Suprapubic skin (tissue), 4 donors: ENCODE measurements at regions not wholly inside any gene's neighbourhood (a gene's known extent, or its start where the extent isn't known, plus 50 kb on each side); places are given as distances from the start of the nearest gene placed in this dataset.

Experiments used
- DNase-seq, 2 donors: peaks; one replicate each; pipeline ENCODE4 v3.0.0-alpha.2; 2019; ENCODE audit warnings: low spot score in 2 of 2
- H3K27ac ChIP-seq: fragments of 200-600 bp; sonication (generic); one replicate; pipeline ENCODE4 v1.5.1; 2019
- H3K27me3 ChIP-seq: fragments of 200-600 bp; sonication (generic); one replicate; pipeline ENCODE4 v1.5.1; 2019
- H3K36me3 ChIP-seq: fragments of 200-600 bp; sonication (generic); one replicate; pipeline ENCODE4 v1.5.1; 2019
- H3K4me1 ChIP-seq: fragments of 200-600 bp; sonication (generic); one replicate; pipeline ENCODE4 v1.5.1; 2019
- H3K4me3 ChIP-seq: fragments of 200-600 bp; sonication (generic); one replicate; pipeline ENCODE4 v1.5.1; 2019; ENCODE audit warnings: mild to moderate bottlenecking
- H3K9me3 ChIP-seq: fragments of 200-600 bp; sonication (generic); one replicate; pipeline ENCODE4 v1.5.1; 2019
- CTCF ChIP-seq, 2 donors: fragments of 200-600 bp in 1 of 2; fragments of 450-650 bp in 1 of 2; sonication (generic) in 1 of 2; IDR thresholded peaks; one replicate each; pipeline ENCODE4 v1.5.1; 2016 to 2019; ENCODE audit warnings: antibody characterized with exemption in 2 of 2, mild to moderate bottlenecking in 1 of 2, moderate library complexity in 1 of 2
- EP300 ChIP-seq: sonication (generic); formaldehyde crosslinking; IDR thresholded peaks from one replicate; pipeline ENCODE4 v1.6.1; 2017; ENCODE audit warnings: antibody characterized with exemption
- POLR2A ChIP-seq, 2 donors: fragments of 450-650 bp; IDR thresholded peaks; one replicate each; pipeline ENCODE4 v1.6.1; 2017; ENCODE audit warnings: antibody characterized with exemption in 2 of 2, mild to moderate bottlenecking in 2 of 2, moderate library complexity in 2 of 2
- POLR2AphosphoS5 ChIP-seq, 3 donors: sonication (generic); formaldehyde crosslinking; IDR thresholded peaks; one replicate each; pipeline ENCODE4 v1.6.1; 2017; ENCODE audit warnings: antibody characterized with exemption in 3 of 3
- WGBS: methylation state at CpG from one replicate; pipeline ENCODE4 v1.1.5; 2018; 5-methylcytosine and 5-hydroxymethylcytosine counted together

- no peak overlapping the region for H3K4me3 ChIP-seq
- no peak for DNase-seq
- H3K27me3 ChIP-seq: no peaks in the 10 kb centered on the region
- H3K4me1 ChIP-seq: no peaks in the 10 kb centered on the region
- H3K9me3 ChIP-seq: no peaks in the 10 kb centered on the region
- H3K36me3 ChIP-seq: no peaks in the 10 kb centered on the region
- no peak for TF ChIP-seq CTCF (IDR thresholded peaks at IDR 0.05)
- no peak for TF ChIP-seq POLR2AphosphoS5 (IDR thresholded peaks at IDR 0.05)
- TF ChIP-seq POLR2A (IDR thresholded peaks at IDR 0.05): no peak
- TF ChIP-seq EP300: no peak
- no peak overlapping the region for H3K27ac ChIP-seq
- WGBS: 70% methylated on average over 5 of the region's 5 CpGs
Observed at GRCh38 chr11:29272019-29272654, 744.7 kb downstream of the KCNA4 start.

- WGBS: 44% methylated on average over 1 of the region's 1 CpG
- no peak for DNase-seq
- no peak for TF ChIP-seq POLR2A (IDR thresholded peaks at IDR 0.05)
- Histone ChIP-seq H3K4me1 (no peaks in the 10 kb centered on the region), H3K27ac (no peak overlapping the region), H3K4me3 (no peak overlapping the region), H3K36me3 (no peaks in the 10 kb centered on the region), H3K9me3 (no peaks in the 10 kb centered on the region), H3K27me3 (no peaks in the 10 kb centered on the region)
Observed at GRCh38 chr11:29271616-29272015, 745.2 kb downstream of the KCNA4 start.

GRCh38 chr11:29268733-29269132 lies 748.1 kb downstream of the KCNA4 start:
- H3K27me3 ChIP-seq: no peaks in the 10 kb centered on the region
- H3K4me3 ChIP-seq: no peak overlapping the region
- TF ChIP-seq POLR2AphosphoS5 (IDR thresholded peaks at IDR 0.05) (no peak), POLR2A (IDR thresholded peaks at IDR 0.05) (no peak), CTCF (IDR thresholded peaks at IDR 0.05) (no peak), EP300 (no peak)
- H3K9me3 ChIP-seq: no peaks in the 10 kb centered on the region
- no peak for DNase-seq
- no peaks in the 10 kb centered on the region for H3K4me1 ChIP-seq
- 84% methylated on average over 2 of the region's 2 CpGs for WGBS
- H3K36me3 ChIP-seq: no peaks in the 10 kb centered on the region
- no peak overlapping the region for H3K27ac ChIP-seq

GRCh38 chr11:29265792-29266191 lies 751.0 kb downstream of the KCNA4 start:
- no peaks in the 10 kb centered on the region for H3K36me3 ChIP-seq
- WGBS: 49% methylated on average over 3 of the region's 3 CpGs
- DNase-seq: no peak
- H3K4me3 ChIP-seq: no peak overlapping the region
- H3K9me3 ChIP-seq: no peaks in the 10 kb centered on the region
- TF ChIP-seq POLR2A (IDR thresholded peaks at IDR 0.05) (no peak), CTCF (IDR thresholded peaks at IDR 0.05) (no peak), EP300 (no peak)
- H3K27ac ChIP-seq: no peak overlapping the region
- no peaks in the 10 kb centered on the region for H3K27me3 ChIP-seq
- H3K4me1 ChIP-seq: no peaks in the 10 kb centered on the region

GRCh38 chr11:29265381-29265780 lies 751.4 kb downstream of the KCNA4 start:
- no peak for DNase-seq
- no peak for TF ChIP-seq EP300
- TF ChIP-seq CTCF (IDR thresholded peaks at IDR 0.05): no peak
- no peak for TF ChIP-seq POLR2AphosphoS5 (IDR thresholded peaks at IDR 0.05)
- TF ChIP-seq POLR2A (IDR thresholded peaks at IDR 0.05): no peak
- Histone ChIP-seq H3K36me3 (no peaks in the 10 kb centered on the region), H3K4me1 (no peaks in the 10 kb centered on the region), H3K27me3 (no peaks in the 10 kb centered on the region), H3K4me3 (no peak overlapping the region), H3K9me3 (no peaks in the 10 kb centered on the region), H3K27ac (no peak overlapping the region)
